GM04503 (cell line): ENCODE measurements at regions not wholly inside any gene's neighbourhood (a gene's known extent, or its start where the extent isn't known, plus 50 kb on each side); places are given as distances from the start of the nearest gene placed in this dataset.

ENCODE experiments used
- DNase-seq: peaks from one replicate; pipeline ENCODE4 v3.0.0-alpha.2; 2012; ENCODE audit warnings: low read depth

DNA sequence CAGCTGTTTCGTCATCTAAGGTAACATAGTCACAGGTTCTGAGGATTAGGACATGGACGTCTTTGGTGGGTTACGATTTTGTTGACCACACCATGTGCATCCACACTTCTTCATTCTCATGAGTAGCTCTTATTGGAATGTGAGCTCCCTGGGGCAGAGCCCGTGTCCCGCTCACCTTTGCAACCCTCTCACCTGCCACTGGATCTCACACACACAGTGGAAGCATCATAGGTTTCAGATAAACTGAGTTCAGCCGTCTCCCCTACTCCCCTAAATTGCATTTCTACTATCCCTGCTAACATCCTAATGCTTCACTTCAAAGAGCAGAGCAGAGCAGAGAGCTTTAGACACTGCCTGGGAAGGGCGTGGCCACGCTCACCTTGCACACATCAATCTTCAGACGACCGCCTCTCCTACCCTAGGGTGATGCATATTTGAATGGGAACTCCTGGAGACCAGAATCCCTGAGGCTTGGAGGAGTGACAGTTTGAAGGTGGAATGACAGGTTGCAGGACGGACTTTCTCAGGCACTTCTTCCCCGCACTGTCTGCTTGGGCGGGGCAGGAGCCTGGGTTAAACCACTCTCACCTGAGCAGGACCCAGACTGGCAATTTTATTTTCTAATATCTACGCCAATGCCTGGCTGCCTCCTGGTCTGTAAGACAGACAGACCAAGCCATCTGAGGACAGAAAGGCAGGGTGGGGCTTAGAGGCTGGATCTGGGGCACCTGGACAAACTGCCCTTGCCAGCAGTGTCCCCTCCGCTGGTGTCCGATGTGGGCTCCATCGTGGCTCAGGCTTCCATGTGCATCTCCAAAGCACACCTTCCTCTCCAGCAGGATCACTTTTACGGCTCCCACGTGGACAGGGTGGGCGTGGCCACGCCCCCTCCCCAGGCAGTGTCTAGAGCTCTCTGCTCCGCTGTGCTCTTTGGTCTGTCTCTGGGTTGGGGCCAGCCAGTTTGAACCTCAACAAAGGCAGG is 229.5 kb upstream of the COPS8 start:
- no peak for DNase-seq

GRCh38 chr2:236856848-236857235 is 228.8 kb upstream of the COPS8 start:
- no peak for DNase-seq

- no peak for DNase-seq
Observed at GRCh38 chr2:236857246-236857645, 228.4 kb upstream of the COPS8 start.

DNA sequence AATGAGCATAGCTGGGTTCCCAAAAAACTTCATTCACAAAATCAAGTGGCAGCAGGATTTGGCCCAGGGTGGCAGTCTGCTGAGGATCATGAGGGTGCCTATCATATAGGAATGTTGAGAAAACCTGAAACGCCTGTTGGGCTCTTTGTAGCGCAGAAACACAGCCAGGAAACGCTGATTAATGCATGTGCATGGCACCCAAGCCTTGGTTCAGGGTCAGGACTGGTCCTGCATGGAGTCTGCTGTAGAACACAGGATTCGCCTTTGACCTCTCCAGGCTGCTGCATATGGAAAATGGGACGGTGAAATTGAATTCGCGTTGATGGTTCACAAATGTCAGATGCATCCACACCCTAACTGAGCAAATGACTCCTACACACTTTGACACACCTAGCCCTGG is 227.9 kb upstream of the COPS8 start:
- no peak for DNase-seq

GRCh38 chr2:236858661-236859060 is 227.0 kb upstream of the COPS8 start:
- no peak for DNase-seq

DNA sequence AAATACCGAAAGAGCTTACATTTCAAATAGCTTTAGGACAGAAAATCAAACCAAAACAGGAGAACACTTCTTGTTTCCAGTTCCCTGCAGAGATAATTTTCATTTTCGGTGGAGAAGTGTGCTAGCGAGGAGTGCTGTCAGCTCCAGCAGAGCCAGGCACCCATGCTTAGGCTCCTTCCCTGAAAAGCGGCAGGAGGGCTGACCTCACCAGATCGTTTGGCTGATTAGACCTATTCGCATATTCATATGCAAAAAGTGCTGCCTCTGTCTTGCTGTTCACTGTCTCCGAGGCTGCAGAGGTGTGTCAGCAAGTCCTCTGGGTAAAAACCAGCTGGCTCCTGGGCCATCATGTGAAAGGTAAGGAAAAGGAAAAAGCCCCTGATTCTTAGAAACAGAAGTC is 225.8 kb upstream of the COPS8 start:
- no peak for DNase-seq

- DNase-seq = no peak
Observed at GRCh38 chr2:236861196-236861875, 224.4 kb upstream of the COPS8 start.

DNA sequence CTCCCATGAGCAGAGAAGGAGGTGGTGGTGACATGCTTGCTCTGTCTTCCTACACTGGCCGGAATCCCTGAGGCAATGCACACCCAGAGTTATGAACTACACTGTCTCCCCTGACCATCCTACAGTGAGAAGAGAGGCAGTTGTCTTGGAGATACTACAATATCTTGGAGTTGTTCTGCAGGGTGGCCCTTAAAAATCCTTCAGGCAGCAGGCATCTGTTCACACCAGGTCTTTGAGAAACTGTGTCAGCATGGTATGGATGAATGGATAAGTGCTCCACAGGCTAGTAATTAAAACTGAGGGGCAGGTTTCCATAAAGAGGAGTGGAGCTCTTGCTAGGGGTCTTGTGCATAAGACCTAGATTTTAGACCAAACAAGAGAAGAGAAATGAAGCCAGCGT is 223.7 kb upstream of the COPS8 start:
- DNase-seq = no peak

- no peak for DNase-seq
Observed at GRCh38 chr2:236862526-236862925, 223.2 kb upstream of the COPS8 start.

DNA sequence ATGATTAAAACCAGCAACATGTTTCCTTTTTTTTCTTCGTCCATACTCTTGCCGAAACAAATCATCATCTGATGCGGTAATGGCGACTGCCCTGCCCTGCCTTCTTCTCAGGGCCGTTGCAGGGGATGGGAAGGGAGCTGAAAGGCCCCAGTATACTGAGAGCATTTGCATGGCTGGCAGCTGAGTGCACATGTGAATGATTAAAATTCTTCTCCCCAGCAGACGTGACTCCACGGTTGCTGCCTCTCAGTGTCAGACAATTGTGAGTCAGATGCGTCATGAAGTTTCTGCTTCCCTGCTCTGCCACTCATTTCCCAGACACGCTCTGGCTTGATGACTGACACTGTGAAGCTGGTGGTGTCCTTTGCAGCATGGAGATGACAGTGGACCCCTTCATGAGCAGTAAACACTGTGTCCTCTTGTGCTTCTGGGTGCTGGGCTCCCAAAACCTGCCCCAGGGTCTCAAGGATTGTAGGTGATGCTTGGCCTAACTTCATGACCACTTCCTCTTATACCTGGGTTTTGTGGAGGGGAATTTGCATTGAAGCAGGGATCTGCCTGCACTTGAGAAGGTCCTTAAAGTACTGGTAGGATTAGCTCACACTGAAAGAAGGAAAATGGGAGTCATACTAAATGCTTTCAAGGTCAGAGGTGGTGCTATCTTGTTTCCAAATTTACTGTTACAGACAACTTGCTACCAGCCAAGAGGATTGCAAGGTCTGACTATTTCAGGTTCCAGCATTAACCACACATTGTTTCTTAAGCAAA is 222.5 kb upstream of the COPS8 start:
- peak; percentile 88 for DNase-seq

DNA sequence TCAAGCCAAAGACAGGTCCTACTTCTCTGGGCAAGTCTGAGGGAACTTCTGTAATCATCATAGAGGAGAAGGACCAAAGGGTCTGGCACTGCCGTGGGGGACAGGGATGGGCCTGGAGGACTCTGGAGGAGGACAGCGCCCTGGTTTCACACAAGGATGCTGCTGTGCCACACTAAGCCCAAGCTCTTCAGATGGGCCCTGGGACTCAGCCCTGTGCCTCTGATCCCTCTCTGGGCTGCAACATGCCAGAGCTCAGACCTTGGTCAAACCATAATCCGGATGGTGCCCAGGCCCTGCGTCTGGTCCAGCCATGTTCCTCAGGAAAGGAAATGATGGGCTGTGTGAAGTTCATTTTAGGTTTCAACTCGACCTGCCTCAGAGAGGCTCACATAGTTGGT is 222.0 kb upstream of the COPS8 start:
- no peak for DNase-seq

DNA sequence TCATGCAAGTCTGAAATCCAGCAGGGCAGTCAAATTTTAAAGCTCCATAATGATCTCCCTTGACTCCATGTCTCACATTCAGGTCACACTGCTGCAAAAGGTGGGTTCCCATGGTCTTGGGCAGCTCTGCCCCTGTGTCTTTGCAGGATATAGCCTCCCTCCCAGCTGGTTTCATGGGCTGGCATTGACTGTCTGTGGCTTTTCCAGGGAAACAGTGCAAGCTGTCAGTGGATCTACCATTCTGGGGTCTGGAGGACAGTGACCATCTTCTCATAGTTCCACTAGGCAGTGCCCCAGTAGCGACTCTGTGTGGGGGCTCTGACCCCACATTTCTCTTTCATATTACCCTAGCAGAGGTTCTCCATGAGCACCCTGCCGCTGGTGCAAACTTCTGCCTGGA is 220.6 kb upstream of the COPS8 start:
- DNase-seq = no peak

- no peak for DNase-seq
Observed at GRCh38 chr2:236866542-236867340, 218.9 kb upstream of the COPS8 start.

DNA sequence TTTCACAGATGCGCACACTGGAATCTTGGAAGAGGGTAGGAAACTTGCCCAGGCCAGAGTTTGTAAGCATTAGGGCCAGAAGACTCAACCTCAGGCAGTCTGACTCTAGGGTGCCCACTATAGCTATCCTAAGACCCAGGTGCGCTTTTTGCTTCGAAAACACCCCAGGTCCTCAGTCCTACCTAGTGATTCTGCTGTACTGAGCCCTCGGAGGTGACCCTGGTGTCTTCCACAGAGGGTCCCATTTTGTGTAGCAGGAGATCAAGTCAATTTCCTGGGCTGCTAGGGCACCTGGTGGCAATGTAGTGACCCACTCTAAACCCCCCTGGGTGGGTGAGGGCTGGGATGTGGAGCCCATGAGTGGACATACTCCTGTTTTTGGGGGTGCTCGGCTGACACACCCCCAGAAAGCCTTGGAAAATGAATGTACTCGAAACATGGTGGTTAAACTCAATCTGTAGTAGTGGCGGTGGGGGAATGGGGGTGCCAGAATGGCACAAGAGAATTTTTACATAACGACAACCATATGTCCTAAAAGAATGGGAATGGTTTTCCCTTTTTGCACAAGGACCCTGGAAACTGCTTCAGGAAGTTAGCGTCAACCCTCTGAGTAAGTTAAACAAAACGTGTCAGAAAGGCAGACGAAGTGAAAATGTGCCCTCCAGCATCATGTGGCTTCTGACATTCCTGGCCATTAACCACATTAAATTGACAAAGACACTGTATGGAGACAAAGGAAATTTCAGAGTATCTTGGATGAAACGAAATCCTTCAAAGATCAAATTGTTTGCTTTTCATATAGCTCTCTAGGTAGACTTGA is 218.0 kb upstream of the COPS8 start:
- DNase-seq = no peak

DNA sequence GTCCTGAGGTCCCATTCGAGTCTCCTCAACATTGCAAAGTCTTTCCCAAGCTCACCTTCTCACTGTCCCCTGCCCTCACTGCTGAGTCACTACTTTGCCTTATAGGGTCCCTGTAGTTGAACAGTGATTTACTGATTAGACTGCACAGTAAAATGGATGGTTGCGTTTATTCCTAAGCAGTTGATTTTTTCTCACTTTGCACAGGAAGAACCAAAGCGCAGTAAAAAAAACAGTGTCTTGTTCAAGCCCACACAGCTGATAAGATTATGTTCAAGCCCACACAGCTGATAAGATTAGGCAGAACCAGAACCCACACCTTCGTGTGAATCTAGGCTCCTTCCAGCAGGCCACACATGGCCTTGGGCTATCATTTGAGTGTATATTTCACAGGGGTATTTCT is 215.3 kb upstream of the COPS8 start:
- DNase-seq = no peak

- peak; percentile 94 for DNase-seq
Observed at GRCh38 chr2:236871500-236872001, 214.1 kb upstream of the COPS8 start.

GRCh38 chr2:236872015-236872414 is 213.7 kb upstream of the COPS8 start:
- DNase-seq = no peak

DNA sequence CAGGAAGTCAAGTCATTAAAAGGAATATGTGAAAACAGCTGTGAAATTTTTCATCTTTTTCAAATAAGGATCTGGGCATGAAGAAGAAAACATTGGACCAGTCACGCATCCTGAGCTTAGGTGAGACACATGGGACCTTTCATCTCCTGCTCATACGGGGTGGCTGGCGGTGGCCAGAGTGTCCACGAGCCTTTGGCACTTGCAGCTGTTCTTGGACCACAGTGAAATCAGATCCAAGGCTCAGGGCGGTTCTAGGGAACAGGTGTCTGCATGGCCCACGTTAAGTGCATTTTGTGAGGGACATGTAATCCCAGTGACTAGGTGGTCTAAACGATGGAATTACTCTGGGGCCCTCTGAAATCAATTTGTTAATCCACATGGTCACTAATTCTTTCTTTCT is 212.7 kb upstream of the COPS8 start:
- no peak for DNase-seq

DNA sequence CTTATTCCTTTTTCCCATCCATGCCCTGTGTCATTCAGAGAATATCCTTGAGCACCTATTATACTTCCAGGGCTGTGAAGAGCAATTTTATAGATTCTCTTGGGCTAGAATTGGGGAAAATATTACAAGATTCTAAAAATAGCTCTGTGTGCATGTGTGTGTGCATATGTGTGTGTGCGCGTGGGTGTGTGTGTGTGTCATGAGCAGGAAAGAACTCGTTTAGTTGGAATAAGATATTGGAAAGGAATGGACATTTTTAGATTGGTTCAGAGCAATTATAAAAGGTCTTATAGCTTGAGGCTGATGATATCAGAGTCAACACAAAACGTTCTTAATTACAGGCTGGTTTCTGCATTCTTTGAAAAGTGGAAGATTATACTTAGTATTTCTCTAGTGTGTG is 212.1 kb upstream of the COPS8 start:
- DNase-seq = no peak

DNA sequence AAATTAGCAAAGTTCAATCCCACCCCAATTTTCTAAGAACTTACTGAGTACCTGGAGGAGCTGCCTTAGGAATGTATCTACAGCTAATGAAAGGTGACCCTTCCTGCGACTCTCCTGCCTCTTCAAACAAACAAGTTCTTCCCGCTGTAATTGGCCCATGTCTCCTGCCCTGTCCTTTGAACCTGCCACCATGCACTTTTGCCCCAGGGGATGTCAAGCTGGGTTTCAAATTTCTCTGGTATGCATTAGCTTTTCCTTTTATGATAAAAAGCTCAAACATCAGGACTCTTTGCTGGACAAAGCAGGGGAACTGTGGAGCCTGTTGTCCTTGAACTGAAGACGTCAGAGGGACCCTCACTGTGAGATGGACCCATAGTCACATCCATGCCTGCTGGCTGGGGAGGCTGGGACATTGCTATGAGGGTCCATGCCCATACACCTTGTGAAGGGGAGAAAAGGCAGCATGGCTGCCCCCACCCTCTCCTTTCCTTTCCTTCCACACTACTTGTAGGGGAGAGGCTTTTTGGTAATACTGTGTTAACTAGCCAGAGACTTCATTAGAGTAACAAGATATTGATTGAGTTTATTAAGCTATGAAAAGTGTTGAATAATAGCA is 210.7 kb upstream of the COPS8 start:
- DNase-seq = no peak
